NCI-H1092 treated with DMSO at 0.1 percent for 48 hours (cell line): ENCODE measurements at regions not wholly inside any gene's neighbourhood (a gene's known extent, or its start where the extent isn't known, plus 50 kb on each side); places are given as distances from the start of the nearest gene placed in this dataset.
"Not testable (repeated sequence)": the region's sequence is repeated elsewhere in the genome, so short reads cannot be mapped to it uniquely, and the experiment has no call there.

Experiments used
- DNase-seq: peaks from one replicate; lab custom pipeline; 2025; lab: John Stamatoyannopoulos, UW

DNA sequence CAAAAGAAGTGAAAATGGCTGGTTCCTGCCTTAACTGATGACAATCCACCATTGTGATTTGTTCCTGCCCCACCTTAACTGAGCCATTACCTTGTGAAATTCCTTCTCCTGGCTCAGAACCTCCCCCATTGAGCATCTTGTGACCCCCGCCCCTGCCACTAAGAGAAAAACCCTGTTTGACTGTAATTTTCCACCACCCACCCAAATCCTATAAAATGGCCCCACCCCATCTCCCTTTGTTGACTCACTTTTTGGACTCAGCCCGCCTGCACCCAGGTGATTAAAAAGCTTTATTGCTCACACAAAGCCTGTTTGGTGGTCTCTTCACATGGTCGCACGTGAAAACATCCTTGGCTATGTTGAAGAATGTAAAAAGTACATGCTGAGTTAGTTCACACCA, 197.6 kb upstream of the FBN2 start:
- DNase-seq = not testable (repeated sequence)

DNA sequence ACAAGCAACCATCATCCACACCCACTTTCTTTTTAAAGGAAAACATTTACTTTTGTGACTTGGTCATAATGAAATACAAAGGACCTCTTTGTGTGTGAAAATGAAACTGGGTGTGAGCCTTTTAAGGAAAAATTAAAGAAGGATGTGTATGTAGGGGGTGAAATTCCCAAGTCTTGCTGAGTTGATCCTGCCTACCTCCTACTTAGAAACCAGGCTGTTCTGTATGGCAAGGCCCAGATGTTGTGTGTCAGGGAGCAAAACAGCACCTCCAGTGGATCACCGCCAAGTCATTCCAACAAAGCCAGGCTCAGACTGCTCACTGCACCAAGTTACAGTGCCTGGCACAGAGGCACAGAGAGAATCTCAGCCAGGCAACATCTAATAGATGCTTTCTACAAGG, 198.5 kb upstream of the FBN2 start:
- no peak for DNase-seq

DNA sequence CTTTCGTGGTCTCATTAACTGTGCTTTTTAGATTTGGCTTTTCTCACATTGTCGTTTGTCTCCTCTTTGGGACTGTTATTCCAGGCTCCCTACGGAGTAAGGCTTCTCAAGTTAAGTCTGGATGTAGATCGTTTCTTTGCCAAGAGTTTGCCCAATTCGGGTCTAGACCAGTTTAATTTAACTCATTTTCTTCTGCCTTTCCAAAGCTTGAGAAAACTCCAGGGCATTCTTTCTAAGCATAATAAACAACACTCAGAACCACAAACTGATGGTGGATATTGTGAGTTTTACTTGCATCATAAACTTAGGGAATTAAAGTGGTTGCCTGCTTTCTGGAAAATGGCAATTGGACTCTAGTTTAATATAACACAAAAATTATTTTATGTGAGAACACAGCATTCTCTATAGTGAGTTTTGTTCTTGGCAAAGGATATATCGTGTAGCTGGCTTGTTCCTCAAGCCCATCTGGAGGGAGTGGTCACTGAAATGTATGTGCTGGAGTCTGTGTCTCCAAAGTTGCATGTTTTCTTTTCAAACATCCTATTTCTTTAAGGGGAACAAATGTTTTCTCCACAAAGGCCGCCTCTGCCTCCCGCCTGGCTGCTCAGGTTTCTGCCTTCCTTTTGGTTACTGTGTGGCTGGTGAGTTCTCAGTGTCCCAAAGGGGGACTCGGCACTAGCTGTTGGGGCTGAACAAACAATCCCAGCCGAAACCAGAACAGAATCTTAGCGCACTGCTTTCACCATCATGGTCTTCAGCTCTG, 211.3 kb upstream of the FBN2 start:
- DNase-seq = no peak

DNA sequence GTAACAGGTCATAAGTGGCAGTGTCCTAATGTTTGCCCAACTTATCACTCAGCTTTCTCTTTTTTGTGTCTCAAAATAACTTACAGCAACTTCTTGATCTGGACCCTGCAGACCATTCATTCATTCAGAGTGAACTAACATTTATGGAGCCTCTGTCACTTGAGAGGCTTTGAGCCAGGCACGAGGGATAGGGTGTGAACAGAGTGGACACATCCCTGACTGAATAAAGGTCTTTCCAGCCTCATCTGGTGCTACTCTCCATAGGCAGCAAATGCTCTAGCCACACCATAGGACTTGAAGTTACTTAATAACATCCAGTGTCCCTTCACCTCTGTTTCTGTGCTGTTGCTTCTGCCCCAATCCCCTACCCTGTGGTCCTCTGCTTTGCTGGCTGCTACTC, 212.1 kb upstream of the FBN2 start:
- DNase-seq = no peak

DNA sequence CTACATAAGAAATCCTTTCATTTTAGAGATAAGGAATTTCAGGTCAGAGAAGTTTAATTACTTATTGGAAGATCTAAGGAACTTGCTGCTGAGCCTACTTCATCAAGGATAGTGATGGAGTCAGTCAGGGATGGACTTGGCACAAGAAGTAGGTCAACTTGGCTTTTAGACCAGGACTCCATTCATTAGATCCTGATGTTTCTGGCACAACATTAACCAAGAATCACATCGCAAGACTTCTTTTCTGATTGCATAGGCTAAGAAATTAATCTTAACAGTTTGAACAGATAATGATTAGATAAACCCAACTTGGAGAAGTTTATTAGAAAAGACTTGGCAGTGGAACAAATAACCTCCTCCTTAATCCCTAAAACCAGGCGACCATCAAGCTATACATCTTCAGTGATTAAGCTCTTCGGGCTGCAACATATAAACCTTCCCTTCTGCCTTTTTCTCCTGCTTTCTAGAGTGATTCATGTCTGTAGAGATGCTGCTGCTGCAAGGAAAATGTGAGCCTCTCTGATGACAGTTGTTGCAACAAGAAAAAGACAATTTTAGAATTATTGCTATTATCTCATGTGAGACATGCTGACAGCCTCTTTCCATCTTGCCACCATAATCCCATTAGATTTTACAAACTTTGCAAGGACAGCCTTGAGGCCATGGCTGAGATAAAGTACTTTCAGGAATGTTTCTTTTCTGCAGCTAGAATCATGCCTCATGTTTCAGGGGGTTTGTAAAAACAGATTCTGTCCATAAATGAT, 207.9 kb upstream of the SLC27A6 start:
- DNase-seq = no peak

DNA sequence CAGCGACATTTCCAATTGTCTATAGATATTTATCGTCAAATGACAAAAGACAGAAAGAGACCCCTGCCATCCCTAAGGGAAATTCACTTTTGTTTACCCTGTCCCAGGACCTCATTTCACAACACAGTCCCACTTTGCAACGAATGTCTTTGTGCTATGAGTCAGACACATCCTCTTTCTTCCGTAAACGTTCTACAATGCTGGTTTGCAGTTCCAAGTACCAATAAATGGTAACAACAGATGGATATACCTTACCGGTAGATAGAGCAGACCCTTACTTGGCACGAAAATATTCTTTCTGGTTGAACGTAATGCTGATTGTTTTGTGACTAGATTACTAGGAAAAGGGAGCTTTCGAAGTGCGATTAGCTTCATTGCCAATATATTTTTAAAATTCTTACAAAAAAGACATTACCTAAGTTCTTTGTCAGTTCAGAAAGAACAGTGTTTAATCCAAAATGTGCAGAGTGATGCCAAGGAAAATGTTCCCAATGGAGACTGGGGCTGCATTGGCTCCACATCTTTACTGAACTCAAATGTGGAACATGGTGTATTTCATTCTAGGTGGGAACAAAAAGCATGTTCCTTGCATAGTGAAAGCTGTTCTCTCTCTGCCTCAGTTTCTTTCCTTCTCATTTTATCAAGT, 202.5 kb upstream of the SLC27A6 start:
- no peak for DNase-seq

DNA sequence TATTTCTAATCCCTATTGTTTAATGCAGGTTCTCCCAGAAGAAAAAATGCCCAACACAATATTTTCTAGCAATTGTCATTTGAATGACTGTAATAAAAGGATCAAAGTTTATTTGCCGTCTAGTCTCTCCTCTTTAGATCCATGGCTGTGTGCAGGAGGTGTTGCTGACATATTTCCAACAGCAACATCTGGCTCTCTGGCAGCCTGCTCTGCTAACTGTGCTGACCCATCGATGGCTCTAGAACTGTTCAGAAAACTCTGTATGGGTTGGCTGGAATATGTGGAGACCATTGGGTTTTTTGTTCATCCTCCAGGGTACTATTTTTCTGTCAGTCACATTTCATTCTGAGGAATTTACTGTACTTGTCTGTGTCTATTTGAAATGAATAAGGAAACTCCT, 202.0 kb upstream of the SLC27A6 start:
- DNase-seq = no peak

DNA sequence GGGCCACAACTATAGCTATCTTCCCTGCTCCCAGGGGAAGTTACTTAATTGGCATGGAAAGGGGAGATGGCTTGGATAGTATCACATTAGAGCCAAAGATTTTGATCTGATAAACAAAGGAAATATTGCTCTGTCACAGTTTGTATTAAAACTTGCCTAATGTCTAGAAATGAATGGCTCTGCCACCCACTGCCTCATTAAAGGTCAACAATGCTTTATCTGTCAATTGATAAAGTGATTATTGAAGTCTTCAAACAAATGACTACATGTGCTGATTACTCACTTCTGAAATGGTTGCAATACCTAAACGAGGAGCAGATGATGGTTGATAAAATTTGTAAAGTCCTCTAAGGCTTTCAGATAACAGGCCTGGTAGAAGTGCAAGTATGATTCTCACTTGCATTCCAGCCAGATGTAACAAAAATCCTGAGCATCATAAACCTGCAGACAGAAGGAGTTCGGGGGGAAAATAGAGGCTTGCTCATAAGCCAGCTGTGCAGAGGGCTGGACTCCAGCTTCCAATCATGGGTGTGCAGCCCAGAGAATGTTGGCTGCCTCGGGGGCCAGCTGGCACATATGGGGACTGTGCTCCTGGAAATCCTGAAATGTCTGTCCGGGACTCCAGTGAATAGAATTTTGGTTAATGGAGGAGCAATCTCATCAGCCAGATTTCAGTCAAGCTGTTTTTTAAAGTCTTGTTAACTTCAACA, 200.5 kb upstream of the SLC27A6 start:
- DNase-seq = no peak

DNA sequence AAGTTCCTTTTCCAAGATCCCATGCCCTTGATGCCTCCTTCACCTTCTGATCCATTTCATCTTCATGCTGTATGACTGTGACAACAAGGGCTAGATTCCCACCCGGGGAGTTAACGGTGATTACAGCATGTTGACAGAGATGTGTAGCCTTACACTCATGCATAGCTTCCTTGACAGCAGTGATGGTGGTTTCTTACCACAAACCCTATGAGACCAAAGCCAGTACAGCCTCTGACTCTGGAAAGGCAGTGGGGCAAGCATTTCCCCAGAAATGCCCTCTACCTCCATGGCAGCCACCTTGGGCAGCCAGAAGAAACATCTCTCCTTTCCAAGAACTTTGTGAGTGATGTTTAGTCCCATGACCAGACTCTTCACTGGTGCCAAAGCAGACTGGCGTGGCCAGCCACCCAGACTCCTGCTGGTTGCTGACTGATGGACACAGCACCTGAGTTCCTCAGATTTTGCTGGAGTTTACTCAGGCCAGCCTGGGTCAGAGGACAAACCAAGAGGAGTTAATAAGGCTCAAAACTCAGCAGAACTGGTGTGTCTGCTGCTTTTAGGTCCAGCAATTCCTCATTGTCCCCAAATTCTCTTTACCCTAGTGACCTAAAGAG, 199.7 kb upstream of the SLC27A6 start:
- no peak for DNase-seq

DNA sequence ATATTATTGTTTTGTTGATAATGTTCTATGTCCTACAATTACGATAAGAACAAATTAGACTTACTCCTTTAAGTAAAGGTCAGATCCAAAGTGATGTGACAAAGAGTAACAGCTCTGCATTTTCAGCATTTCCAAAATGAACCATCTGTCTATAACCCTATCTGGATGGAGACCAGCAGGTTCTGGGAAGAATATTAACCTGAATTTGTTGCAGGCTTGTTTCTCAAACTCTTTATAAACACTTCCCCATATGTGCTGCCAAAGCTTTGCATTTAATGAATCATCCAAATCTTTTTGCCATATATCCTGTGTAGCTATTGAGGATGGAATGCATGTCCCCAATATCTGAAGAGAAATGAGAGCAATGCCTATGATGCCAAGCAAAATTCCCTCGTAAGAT, 198.9 kb upstream of the SLC27A6 start:
- no peak for DNase-seq

DNA sequence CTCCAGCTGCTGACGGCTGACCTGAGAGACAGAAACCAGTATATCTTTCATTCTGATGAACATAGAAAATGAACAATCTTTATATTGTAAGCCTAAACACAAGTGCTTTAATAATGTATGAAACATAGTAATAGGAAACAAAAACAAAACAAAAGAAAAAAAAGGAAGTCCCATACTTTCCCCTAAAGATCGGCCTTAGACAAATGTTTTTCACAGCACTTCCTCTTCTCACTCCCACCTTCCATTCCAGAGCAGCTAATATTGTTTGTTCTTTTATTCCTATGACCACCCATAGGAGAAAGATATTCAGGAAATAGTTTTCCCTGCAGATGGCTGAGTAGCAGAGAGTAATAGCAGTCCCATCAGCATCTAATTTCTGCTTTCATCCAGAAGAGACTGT, 194.4 kb upstream of the SLC27A6 start:
- no peak for DNase-seq

DNA sequence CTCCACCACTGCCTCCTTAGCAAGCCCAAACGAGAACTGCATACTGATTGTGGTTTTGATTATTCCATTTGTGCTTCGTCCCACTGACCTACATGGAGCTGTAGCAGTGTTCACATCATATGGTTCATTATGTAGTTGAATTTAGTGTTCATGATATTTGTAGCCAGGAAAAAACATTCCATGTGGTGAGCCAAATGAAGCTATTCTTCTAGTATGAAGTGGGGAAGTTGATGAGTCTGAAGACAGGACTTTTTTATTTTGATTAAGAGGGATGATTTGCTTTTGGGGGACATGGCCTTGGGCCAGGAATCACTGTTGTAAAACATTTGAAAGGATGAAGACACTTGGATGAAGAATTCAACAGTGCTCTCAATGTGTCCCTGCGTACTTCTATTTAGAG, 192.9 kb upstream of the SLC27A6 start:
- no peak for DNase-seq

DNA sequence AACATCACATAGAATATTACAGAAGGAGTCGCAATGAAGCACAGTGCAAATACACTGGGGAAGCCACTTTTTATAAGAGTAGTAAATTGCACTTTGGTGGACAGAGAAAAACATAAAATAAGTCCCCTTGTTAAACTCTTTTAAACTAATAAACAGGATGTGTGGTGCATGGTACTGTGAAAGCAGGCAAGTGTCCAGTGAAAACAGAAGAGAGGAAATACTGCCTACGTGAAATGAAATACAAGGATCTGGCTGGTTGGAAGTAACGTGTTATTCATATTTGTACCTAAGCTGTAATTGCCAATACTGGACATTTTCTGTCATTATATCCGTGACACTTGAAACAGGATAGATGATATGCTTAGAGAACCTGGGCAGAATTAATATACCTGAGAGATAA, 191.9 kb upstream of the SLC27A6 start:
- no peak for DNase-seq

DNA sequence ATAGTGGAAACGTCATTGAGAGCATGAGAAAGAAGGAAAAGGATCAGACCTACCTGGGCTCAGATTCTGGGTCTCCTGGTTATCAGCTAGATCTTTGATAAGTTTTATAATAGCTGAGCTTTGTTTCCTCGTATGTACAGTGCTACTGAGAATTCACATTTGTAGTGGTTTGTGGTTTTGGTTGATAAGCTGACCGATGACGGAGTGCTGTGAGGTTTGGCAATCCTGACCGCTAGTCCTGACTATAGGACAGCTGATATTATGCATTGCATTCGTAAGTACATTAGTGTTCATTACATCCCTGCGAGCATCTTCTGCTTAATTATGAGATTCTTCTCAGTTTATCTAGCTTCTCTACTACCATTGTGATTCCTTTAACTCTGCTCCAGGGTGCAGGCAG, 190.7 kb upstream of the SLC27A6 start:
- DNase-seq = no peak

DNA sequence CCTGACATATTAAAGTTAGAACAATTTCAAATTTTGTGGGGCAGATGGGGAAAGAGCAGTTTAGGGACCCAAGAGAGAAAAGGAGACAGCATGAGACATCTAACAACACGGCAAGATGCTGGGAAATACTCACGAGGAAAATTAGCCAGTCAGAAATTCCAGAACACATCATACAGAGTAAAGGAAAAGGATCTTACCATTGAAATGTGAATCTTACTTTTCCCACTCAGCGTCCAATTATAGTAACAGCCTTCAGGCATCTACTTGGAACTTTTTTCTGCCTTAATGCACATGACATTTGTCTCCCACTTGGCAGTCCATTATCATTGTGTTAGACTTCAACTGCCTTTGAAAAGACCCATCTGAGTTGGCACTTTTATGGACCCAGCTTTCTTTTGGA, 189.7 kb upstream of the SLC27A6 start:
- no peak for DNase-seq

DNA sequence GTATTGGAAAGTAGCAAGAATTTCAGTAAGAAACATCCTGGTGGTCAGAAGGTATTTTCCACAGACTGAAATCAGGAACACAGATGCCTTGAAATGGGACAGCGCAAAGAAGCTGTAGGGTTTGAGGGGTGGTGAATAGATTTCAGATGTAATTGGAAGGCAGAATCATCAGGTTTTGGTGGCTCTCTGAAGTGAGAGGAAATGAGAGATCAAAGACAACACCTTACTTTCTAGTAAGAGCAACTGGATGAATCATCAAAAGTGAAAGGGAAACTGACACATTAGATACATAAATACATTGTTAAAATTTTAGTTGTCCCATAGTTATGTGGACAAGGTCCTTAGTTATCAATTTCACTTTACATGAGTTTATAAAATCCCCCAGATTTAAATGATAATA, 188.2 kb upstream of the SLC27A6 start:
- no peak for DNase-seq

DNA sequence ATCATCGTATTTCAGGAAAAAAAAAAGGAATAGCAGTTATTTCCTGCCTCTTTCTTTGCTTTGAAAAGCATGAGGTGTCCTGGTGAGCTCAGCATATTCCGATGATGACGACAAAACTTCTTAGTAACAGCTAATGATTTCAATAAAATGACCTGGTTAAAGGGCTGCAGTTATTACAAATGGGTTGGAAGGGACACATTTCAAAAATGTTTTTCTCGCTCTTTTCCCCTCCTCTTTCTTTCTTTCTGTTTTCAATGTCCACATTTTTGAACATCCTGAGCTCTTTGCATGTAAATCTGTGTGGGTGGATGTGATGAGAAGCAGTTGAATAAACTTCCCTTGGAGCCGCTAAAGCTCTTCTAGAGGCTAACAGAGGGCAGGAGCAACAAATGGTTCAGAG, 186.8 kb upstream of the SLC27A6 start:
- no peak for DNase-seq

DNA sequence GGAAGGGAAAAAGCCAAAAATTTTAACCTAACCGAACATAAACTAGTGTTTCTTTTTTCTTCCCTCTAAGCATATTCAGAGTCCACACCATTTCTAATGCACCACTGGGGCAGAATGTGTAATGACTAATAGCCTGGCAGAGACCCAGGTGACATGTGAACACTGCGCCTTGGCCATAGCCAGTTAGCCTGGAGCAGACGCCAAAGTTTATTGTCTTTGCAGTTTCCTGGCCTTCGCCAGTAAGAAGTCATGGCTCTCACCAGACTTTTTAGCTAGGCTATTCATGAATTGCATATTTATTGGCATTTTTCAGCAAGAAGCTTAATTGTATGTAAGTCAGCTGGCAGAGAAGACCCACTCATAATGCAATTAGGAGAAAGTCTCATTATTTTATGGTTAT, 182.8 kb upstream of the SLC27A6 start:
- DNase-seq = no peak

DNA sequence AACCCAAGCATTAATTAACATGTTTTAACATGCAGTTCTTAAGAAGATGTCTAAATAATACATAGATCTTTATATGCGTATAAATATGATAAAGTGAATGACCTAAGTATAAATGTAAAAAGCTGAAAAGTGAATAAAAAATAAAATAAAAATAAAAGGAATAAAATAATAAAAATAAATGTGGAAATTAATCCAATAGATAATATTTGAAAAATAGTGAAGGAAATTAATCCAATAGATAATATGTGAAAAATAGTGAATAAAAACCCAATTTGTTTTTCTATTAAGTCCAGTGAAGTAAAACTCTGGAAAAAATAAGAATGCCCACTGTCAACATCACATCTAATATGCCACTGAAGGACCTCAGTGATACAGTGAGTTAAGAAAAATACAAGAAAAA, 180.6 kb upstream of the SLC27A6 start:
- no peak for DNase-seq

DNA sequence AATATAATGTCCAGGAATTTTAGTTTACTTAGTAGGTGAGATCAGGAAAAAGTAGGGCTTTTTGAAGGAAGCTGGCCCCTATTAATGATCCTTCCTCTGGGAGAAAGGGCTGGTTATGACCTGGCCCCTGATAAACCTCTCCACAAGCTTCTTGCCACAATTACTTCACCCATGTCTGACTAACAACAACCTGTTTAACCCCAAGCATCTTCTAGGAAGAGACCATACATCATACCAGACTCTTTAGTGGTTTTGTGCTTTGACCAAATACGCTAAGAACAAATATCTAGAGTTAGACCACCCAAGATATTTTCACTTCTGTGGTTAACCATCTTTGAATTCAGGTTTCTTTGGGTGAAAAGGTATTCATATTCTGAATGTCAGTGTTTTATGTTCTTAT, 174.0 kb upstream of the SLC27A6 start:
- DNase-seq = no peak

DNA sequence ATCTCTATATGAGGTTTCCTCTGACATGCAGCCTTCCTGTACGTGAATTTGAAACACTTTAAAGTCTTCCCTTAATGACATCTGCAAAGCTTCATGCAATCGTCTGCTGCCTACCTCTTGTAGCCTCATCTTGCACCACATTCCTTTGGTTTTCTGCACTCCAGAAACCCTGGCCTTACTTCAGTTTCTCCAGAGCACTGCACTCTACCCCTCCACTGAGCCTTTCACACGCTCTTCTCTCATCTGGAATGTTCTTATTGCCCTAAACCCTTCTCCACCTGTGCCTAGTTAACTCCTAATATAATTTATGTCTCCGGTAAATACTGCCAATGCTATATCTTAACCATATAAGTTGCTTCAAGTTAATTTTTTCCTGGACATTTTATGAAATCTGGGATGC, 168.8 kb upstream of the SLC27A6 start:
- DNase-seq = no peak

DNA sequence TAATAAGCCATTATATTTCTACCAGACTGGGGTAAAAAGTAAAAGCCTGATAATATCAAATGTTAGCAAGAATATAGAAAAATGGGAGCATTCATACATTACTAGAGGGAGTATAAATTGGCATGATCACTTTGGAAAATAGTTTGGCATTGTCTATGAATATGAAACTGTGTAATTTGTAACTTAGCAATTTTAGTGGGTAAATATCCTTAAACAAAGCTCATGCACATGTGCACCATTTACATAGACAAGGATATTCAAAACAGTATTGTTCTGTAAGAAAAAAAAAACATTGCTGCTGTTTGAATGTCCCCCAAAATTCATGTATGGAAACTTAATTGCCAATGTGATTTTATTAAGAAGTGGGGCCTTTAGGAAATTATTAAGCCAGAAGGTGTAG, 166.4 kb upstream of the SLC27A6 start:
- DNase-seq = no peak
